ENCODE measurements at regions not wholly inside any gene's neighbourhood (a gene's known extent, or its start where the extent isn't known, plus 50 kb on each side); places are given as distances from the start of the nearest gene placed in this dataset.

- no peak for TF ChIP-seq CTCF (IDR thresholded peaks at IDR 0.05; ENCODE audit: borderline replicate concordance, insufficient read depth, low read depth, low read length)
- H3K4me3 ChIP-seq (ENCODE audit: low read depth, low read length): no peak overlapping the region
These were observed 374.8 kb downstream of the KLF12 start for GRCh38 chr13:73759434-73759833.

- no peak for TF ChIP-seq CTCF (IDR thresholded peaks at IDR 0.05; ENCODE audit: borderline replicate concordance, insufficient read depth, low read depth, low read length)
- H3K4me3 ChIP-seq (ENCODE audit: low read depth, low read length): no peak overlapping the region
These were observed 376.5 kb downstream of the KLF12 start for GRCh38 chr13:73757481-73758233.

- H3K4me3 ChIP-seq (ENCODE audit: low read depth, low read length): no peak overlapping the region
- TF ChIP-seq CTCF (IDR thresholded peaks at IDR 0.05; ENCODE audit: borderline replicate concordance, insufficient read depth, low read depth, low read length): peak; percentile 49; the same call in 1 of the 2 replicates
These were observed 379.4 kb downstream of the KLF12 start for GRCh38 chr13:73754727-73755292.

- H3K4me3 ChIP-seq (ENCODE audit: low read depth, low read length): no peak overlapping the region
- TF ChIP-seq CTCF (IDR thresholded peaks at IDR 0.05; ENCODE audit: borderline replicate concordance, insufficient read depth, low read depth, low read length): no peak
These were observed 380.0 kb downstream of the KLF12 start for GRCh38 chr13:73754241-73754640.

- no peak overlapping the region for H3K4me3 ChIP-seq (ENCODE audit: low read depth, low read length)
- no peak for TF ChIP-seq CTCF (IDR thresholded peaks at IDR 0.05; ENCODE audit: borderline replicate concordance, insufficient read depth, low read depth, low read length)
These were observed 382.9 kb downstream of the KLF12 start for GRCh38 chr13:73751290-73751689.

GRCh38 chr13:73748404-73748803 lies 385.8 kb downstream of the KLF12 start:
- no peak for TF ChIP-seq CTCF (IDR thresholded peaks at IDR 0.05; ENCODE audit: borderline replicate concordance, insufficient read depth, low read depth, low read length)
- no peak overlapping the region for H3K4me3 ChIP-seq (ENCODE audit: low read depth, low read length)

GRCh38 chr13:73745190-73745589 lies 389.0 kb downstream of the KLF12 start:
- H3K4me3 ChIP-seq (ENCODE audit: low read depth, low read length): no peak overlapping the region
- TF ChIP-seq CTCF (IDR thresholded peaks at IDR 0.05; ENCODE audit: borderline replicate concordance, insufficient read depth, low read depth, low read length): no peak

Data from GM12875 (cell line).